HepG2 (cell line): ENCODE measurements at regions not wholly inside any gene's neighbourhood (a gene's known extent, or its start where the extent isn't known, plus 50 kb on each side); places are given as distances from the start of the nearest gene placed in this dataset.

Source experiments
- AHDC1 ChIP-seq: sonication (generic); formaldehyde crosslinking; IDR thresholded peaks from 2 replicates; pipeline ENCODE4 v1.5.1; 2020; ENCODE audit warnings: mild to moderate bottlenecking, missing genetic modification reagents, borderline replicate concordance
- ATF2 ChIP-seq: sonication (generic); formaldehyde crosslinking; IDR thresholded peaks from 2 replicates; pipeline ENCODE4 v1.4.0; 2020; ENCODE audit warnings: missing genetic modification reagents
- BCL6 ChIP-seq: IDR thresholded peaks from 2 replicates; pipeline ENCODE4 v1.6.1; 2016; ENCODE audit warnings: missing genetic modification reagents, missing compliant biosample characterization
- CREM ChIP-seq, 2 experiments: sonication (generic) in 1 of 2; formaldehyde crosslinking in 1 of 2; IDR thresholded peaks; 2 replicates each; pipeline versions ENCODE4 v1.4.0 to v1.6.1; 2016 to 2020; ENCODE audit warnings: antibody characterized with exemption in 1 of 2, mild to moderate bottlenecking in 1 of 2, missing genetic modification reagents in 1 of 2
- CTCF ChIP-seq: sonication (generic); formaldehyde crosslinking; IDR thresholded peaks from 2 replicates; pipeline ENCODE4 v1.5.0; 2020; ENCODE audit warnings: mild to moderate bottlenecking, missing genetic modification reagents, moderate library complexity
- ETS1 ChIP-seq: sonication (generic); formaldehyde crosslinking; IDR thresholded peaks from 2 replicates; pipeline ENCODE4 v1.4.0; 2020; ENCODE audit warnings: missing genetic modification reagents
- FOXJ3 ChIP-seq: sonication (generic); formaldehyde crosslinking; IDR thresholded peaks from 2 replicates; pipeline ENCODE4 v1.4.0; 2020; ENCODE audit warnings: missing genetic modification reagents, mild to moderate bottlenecking, borderline replicate concordance
- MED8 ChIP-seq: sonication (generic); formaldehyde crosslinking; IDR thresholded peaks from 2 replicates; pipeline ENCODE4 v1.8.1; 2023; ENCODE audit warnings: mild to moderate bottlenecking, missing genetic modification reagents; ENCODE audit not compliant: insufficient replicate concordance
- NFIC ChIP-seq: IDR thresholded peaks from 2 replicates; pipeline ENCODE4 v1.6.1; 2012; ENCODE audit warnings: mild to moderate bottlenecking, low read length, inconsistent platforms
- PATZ1 ChIP-seq: sonication (generic); formaldehyde crosslinking; IDR thresholded peaks from 2 replicates; pipeline ENCODE4 v1.4.0; 2020; ENCODE audit warnings: missing genetic modification reagents
- PTBP1 ChIP-seq: fragments of 200-400 bp; formaldehyde crosslinking; IDR thresholded peaks from 2 replicates; pipeline ENCODE4 v1.6.1; 2018; ENCODE audit warnings: low read length, low read depth; ENCODE audit not compliant: poor library complexity, severe bottlenecking
- RAD21 ChIP-seq: fragments of 450-650 bp; formaldehyde crosslinking; IDR thresholded peaks from 2 replicates; pipeline ENCODE4 v1.5.0; 2020; ENCODE audit warnings: mild to moderate bottlenecking
- SMC3 ChIP-seq: IDR thresholded peaks from 2 replicates; pipeline ENCODE4 v1.6.1; 2011; ENCODE audit warnings: low read length, improper control_type of control experiment
- ZBTB1 ChIP-seq: sonication (generic); formaldehyde crosslinking; IDR thresholded peaks from 2 replicates; pipeline ENCODE4 v1.4.0; 2020; ENCODE audit warnings: missing genetic modification reagents, borderline replicate concordance

GRCh38 chr9:90162326-90162725 is 480.3 kb downstream of the DIRAS2 start:
- TF ChIP-seq NFIC: no peak
- TF ChIP-seq BCL6: no peak
- TF ChIP-seq MED8 (CRISPR knock-in tag): no peak
- TF ChIP-seq ZBTB1 (CRISPR knock-in tag): no peak
- no peak for TF ChIP-seq CTCF
- no peak for TF ChIP-seq SMC3
- no peak for TF ChIP-seq AHDC1 (CRISPR knock-in tag)
- TF ChIP-seq RAD21 (CRISPR knock-in tag): no peak
- TF ChIP-seq ETS1 (CRISPR knock-in tag): no peak
- TF ChIP-seq ATF2 (CRISPR knock-in tag): no peak
- no peak for TF ChIP-seq FOXJ3
- no peak for TF ChIP-seq PATZ1 (CRISPR knock-in tag)
- no peak for TF ChIP-seq CREM (IDR thresholded peaks at IDR 0.05)
- no peak for TF ChIP-seq CREM (CRISPR knock-in tag; IDR thresholded peaks at IDR 0.05)
- no peak for TF ChIP-seq PTBP1
